Sigmoid colon (tissue), 6 donors: ENCODE measurements at regions not wholly inside any gene's neighbourhood (a gene's known extent, or its start where the extent isn't known, plus 50 kb on each side); places are given as distances from the start of the nearest gene placed in this dataset.

Source experiments
- DNase-seq: peaks from one replicate; pipeline ENCODE4 v3.0.0-alpha.2; 2019
- H3K27ac ChIP-seq, 4 donors: fragments of 200-600 bp; sonication (generic); one replicate each; pipeline ENCODE4 v1.5.1; 2016 to 2019; ENCODE audit warnings: mild to moderate bottlenecking in 1 of 4
- H3K27me3 ChIP-seq, 3 donors: fragments of 200-600 bp; sonication (generic); one replicate each; pipeline ENCODE4 v1.5.1; 2019; ENCODE audit warnings: mild to moderate bottlenecking in 1 of 3
- H3K36me3 ChIP-seq, 4 donors: fragments of 200-600 bp; sonication (generic); one replicate each; pipeline ENCODE4 v1.5.1; 2016 to 2019
- H3K4me1 ChIP-seq, 4 donors: fragments of 200-600 bp; sonication (generic); one replicate each; pipeline ENCODE4 v1.5.1; 2017 to 2019
- H3K4me3 ChIP-seq, 4 donors: fragments of 200-600 bp; sonication (generic); one replicate each; pipeline ENCODE4 v1.5.1; 2017 to 2019; ENCODE audit warnings: mild to moderate bottlenecking in 2 of 4, moderate library complexity in 1 of 4
- H3K9me3 ChIP-seq, 4 donors: fragments of 200-600 bp in 3 of 4; sonication (generic) in 3 of 4; one replicate each; pipeline versions ENCODE4 v1.5.1 to v1.6.1; 2013 to 2019
- EP300 ChIP-seq, 4 donors: sonication (generic); formaldehyde crosslinking; IDR thresholded peaks; one replicate each; pipeline ENCODE4 v1.6.1; 2017; ENCODE audit warnings: antibody characterized with exemption in 4 of 4
- POLR2A ChIP-seq, 2 donors: fragments of 450-650 bp; IDR thresholded peaks; one replicate each; pipeline ENCODE4 v1.6.1; 2016; ENCODE audit warnings: antibody characterized with exemption in 2 of 2, mild to moderate bottlenecking in 2 of 2, moderate library complexity in 2 of 2
- POLR2AphosphoS5 ChIP-seq, 4 donors: sonication (generic); formaldehyde crosslinking; IDR thresholded peaks; one replicate each; pipeline ENCODE4 v1.6.1; 2017; ENCODE audit warnings: antibody characterized with exemption in 4 of 4
- WGBS, 2 donors: extraction: QIAGEN DNeasy Blood & Tissue Kit; methylation state at CpG; one replicate each; pipeline ENCODE4 v1.1.7; 2013; 5-methylcytosine and 5-hydroxymethylcytosine counted together
- intact Hi-C: fragments of 100-400 bp; cut with DNase I; formaldehyde crosslinking; loops from one replicate; pipeline ENCODE4 v1.15.1; 2023
- TF ChIP-seq, protein P1 (sequence below), 4 experiments: fragments of 450-650 bp in 3 of 4; fragments of 200-600 bp in 1 of 4; IDR thresholded peaks; one replicate each; pipeline ENCODE4 v1.5.1; 2016 to 2019; ENCODE audit warnings: antibody characterized with exemption in 4 of 4, mild to moderate bottlenecking in 3 of 4, moderate library complexity in 2 of 4
- donor health status: healthy with polysubstance abuse.
- donor health status: healthy.

DNA sequence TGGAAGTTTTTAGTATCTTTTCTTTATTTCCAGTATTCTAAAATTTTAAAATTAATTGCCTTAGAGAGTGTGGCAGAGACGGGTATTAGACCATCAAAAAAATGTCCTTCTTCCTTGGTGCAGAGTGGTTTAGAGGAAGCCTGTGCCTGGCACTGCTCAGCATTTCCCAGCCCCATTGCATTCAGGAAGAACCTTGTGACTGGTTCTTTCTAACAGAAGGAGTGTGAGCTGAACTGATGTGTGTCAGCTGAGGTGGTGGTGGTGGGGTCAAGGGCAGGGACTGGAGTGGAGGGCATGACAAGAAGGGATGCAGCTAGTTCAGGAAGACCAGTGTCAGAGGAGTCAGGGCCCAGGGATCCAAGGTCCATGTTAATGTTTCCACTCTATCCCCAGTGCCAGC is 58.7 kb upstream of the FDX1 start:
- TF ChIP-seq, protein P1, sequence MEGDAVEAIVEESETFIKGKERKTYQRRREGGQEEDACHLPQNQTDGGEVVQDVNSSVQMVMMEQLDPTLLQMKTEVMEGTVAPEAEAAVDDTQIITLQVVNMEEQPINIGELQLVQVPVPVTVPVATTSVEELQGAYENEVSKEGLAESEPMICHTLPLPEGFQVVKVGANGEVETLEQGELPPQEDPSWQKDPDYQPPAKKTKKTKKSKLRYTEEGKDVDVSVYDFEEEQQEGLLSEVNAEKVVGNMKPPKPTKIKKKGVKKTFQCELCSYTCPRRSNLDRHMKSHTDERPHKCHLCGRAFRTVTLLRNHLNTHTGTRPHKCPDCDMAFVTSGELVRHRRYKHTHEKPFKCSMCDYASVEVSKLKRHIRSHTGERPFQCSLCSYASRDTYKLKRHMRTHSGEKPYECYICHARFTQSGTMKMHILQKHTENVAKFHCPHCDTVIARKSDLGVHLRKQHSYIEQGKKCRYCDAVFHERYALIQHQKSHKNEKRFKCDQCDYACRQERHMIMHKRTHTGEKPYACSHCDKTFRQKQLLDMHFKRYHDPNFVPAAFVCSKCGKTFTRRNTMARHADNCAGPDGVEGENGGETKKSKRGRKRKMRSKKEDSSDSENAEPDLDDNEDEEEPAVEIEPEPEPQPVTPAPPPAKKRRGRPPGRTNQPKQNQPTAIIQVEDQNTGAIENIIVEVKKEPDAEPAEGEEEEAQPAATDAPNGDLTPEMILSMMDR (IDR thresholded peaks at IDR 0.05): no peak
- TF ChIP-seq EP300 (IDR thresholded peaks at IDR 0.05): no peak
- no peak for TF ChIP-seq POLR2A (IDR thresholded peaks at IDR 0.05)
- TF ChIP-seq POLR2AphosphoS5 (IDR thresholded peaks at IDR 0.05): no peak
- H3K4me3 ChIP-seq: no peak overlapping the region
- H3K4me1 ChIP-seq: no peaks in the 10 kb centered on the region
- DNase-seq: no peak
- 82 to 86% methylated on average over 1 of the region's 1 CpG for WGBS, 2 donors
- H3K36me3 ChIP-seq: no peaks in the 10 kb centered on the region
- H3K27ac ChIP-seq: no peak overlapping the region
- intact Hi-C loops: loop anchor here (10.0 kb wide), 2 partner anchors 276 to 426 kb away; partner anchors contain the start of gene ZC3H12C
- no peaks in the 10 kb centered on the region for H3K27me3 ChIP-seq
- no peaks in the 10 kb centered on the region for H3K9me3 ChIP-seq

DNA sequence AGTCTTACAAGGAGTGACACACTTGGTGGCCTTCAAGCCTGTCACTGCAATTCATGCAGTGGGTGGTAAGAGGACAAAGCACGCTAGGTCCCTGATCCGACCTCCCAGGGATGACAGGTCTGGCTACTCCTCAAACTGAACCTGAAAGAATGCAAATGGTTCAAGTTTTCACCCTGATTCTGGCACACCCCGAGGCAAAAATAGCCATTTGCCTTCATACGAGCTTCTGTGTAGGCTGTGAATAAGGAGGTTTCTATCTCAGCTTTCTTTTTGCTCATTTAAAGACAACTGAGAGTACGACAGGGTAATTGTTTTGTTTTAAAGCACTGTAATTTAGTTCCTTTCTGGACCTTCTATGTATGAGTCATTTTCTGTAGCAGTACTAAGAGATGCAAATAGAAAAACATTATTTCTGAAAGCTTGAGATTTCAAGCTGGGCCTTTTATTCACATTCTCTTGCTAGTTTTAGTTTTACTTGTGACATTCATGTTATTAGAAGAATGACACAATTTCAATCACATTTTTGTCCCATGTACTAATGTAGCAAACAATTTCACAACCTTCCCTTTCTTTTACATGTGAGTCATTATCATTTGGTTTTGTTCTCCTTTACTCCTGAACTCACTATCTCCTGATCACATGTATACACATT is 56.6 kb upstream of the FDX1 start:
- H3K9me3 ChIP-seq: no peaks in the 10 kb centered on the region
- no peaks in the 10 kb centered on the region for H3K27me3 ChIP-seq
- no peak overlapping the region for H3K4me3 ChIP-seq
- peak overlapping the region in 2 of 4 donors; percentile 38 to 58 for H3K27ac ChIP-seq
- no peak for DNase-seq
- intact Hi-C loops: loop anchor here (10.0 kb wide), 2 partner anchors 278 to 428 kb away; partner anchors contain the start of gene ZC3H12C
- H3K4me1 ChIP-seq: peaks cover 0 to 12% (median 5%) of the 10 kb centered on the region in 4 donors
- TF ChIP-seq POLR2AphosphoS5 (IDR thresholded peaks at IDR 0.05) (no peak), EP300 (IDR thresholded peaks at IDR 0.05) (no peak), POLR2A (IDR thresholded peaks at IDR 0.05) (no peak)
- TF ChIP-seq, protein P1 (IDR thresholded peaks at IDR 0.05): no peak
- 73 to 76% methylated on average over 5 of the region's 5 CpGs for WGBS, 2 donors
- H3K36me3 ChIP-seq: no peaks in the 10 kb centered on the region

GRCh38 chr11:110374921-110375320 is 54.8 kb upstream of the FDX1 start:
- no peak overlapping the region for H3K27ac ChIP-seq
- no peaks in the 10 kb centered on the region for H3K27me3 ChIP-seq
- intact Hi-C loops: loop anchor here (10.0 kb wide), 2 partner anchors 280 to 430 kb away; partner anchors contain the start of gene ZC3H12C
- H3K9me3 ChIP-seq: no peaks in the 10 kb centered on the region
- DNase-seq: no peak
- no peaks in the 10 kb centered on the region for H3K36me3 ChIP-seq
- TF ChIP-seq POLR2AphosphoS5 (IDR thresholded peaks at IDR 0.05) (no peak), EP300 (IDR thresholded peaks at IDR 0.05) (no peak), POLR2A (IDR thresholded peaks at IDR 0.05) (no peak)
- no peak overlapping the region for H3K4me3 ChIP-seq
- H3K4me1 ChIP-seq: peaks cover 0 to 12% (median 5%) of the 10 kb centered on the region in 4 donors

GRCh38 chr11:110375351-110375750 is 54.4 kb upstream of the FDX1 start:
- H3K36me3 ChIP-seq: no peaks in the 10 kb centered on the region
- H3K9me3 ChIP-seq: no peaks in the 10 kb centered on the region
- intact Hi-C loops: loop anchor here (10.0 kb wide), 2 partner anchors 281 to 431 kb away; partner anchors contain the start of gene ZC3H12C
- H3K4me1 ChIP-seq: peaks cover 0 to 12% (median 5%) of the 10 kb centered on the region in 4 donors
- H3K27ac ChIP-seq: no peak overlapping the region
- TF ChIP-seq, protein P1 (IDR thresholded peaks at IDR 0.05): no peak
- TF ChIP-seq POLR2A (IDR thresholded peaks at IDR 0.05) (no peak), EP300 (IDR thresholded peaks at IDR 0.05) (no peak), POLR2AphosphoS5 (IDR thresholded peaks at IDR 0.05) (no peak)
- no peak overlapping the region for H3K4me3 ChIP-seq
- DNase-seq: no peak
- H3K27me3 ChIP-seq: no peaks in the 10 kb centered on the region

- TF ChIP-seq POLR2AphosphoS5 (IDR thresholded peaks at IDR 0.05) (no peak), EP300 (IDR thresholded peaks at IDR 0.05) (no peak), POLR2A (IDR thresholded peaks at IDR 0.05) (no peak)
- TF ChIP-seq, protein P1 (IDR thresholded peaks at IDR 0.05): no peak
- 96 to 100% methylated on average over 1 of the region's 1 CpG for WGBS, 2 donors
- Histone ChIP-seq H3K36me3 (no peaks in the 10 kb centered on the region), H3K27ac (no peak overlapping the region), H3K4me1 (peaks cover 0 to 12% (median 5%) of the 10 kb centered on the region in 4 donors), H3K27me3 (no peaks in the 10 kb centered on the region), H3K4me3 (no peak overlapping the region), H3K9me3 (no peaks in the 10 kb centered on the region)
- intact Hi-C loops: loop anchor here (2.0 to 10.0 kb wide), 5 partner anchors 55 to 431 kb away; partner anchors contain the start of genes RDX and ZC3H12C
- no peak for DNase-seq
Observed at GRCh38 chr11:110376021-110376420, 53.7 kb upstream of the FDX1 start.
